Uterus (tissue), 2 donors: ENCODE measurements at regions not wholly inside any gene's neighbourhood (a gene's known extent, or its start where the extent isn't known, plus 50 kb on each side); places are given as distances from the start of the nearest gene placed in this dataset.

ENCODE experiments used
- CTCF ChIP-seq, 4 experiments: fragments of 200-600 bp in 2 of 4; fragments of 450-650 bp in 2 of 4; sonication (generic) in 2 of 4; IDR thresholded peaks; one replicate each; pipeline ENCODE4 v1.5.1; 2016 to 2019; ENCODE audit warnings: antibody characterized with exemption in 4 of 4, mild to moderate bottlenecking in 2 of 4, moderate library complexity in 1 of 4
- POLR2A ChIP-seq, 2 donors: fragments of 450-650 bp; IDR thresholded peaks; one replicate each; pipeline ENCODE4 v1.6.1; 2016; ENCODE audit warnings: antibody characterized with exemption in 2 of 2, mild to moderate bottlenecking in 1 of 2, moderate library complexity in 1 of 2

DNA sequence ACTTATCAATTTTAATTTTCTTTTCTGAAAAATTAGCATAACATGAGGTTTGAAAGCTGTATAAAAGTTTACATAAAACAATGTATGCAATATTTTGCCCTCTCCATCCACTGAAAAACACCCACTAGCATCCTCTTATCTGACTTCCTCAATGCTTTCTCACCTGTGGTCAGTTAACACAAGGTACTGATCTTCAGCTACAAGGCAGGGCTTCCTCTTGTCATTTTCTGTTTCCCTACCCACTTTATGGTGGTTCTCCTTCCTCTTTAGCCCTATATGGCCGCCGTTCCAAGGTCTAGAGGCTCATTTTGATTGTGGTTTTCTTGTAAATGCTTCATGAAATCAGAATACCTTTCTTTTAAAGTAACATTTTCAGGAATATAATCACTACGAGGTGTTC lies 618.6 kb upstream of the CPEB2 start:
- TF ChIP-seq CTCF (IDR thresholded peaks at IDR 0.05) (no peak), POLR2A (IDR thresholded peaks at IDR 0.05) (no peak)
